ENCODE measurements at regions not wholly inside any gene's neighbourhood (a gene's known extent, or its start where the extent isn't known, plus 50 kb on each side); places are given as distances from the start of the nearest gene placed in this dataset.

DNA sequence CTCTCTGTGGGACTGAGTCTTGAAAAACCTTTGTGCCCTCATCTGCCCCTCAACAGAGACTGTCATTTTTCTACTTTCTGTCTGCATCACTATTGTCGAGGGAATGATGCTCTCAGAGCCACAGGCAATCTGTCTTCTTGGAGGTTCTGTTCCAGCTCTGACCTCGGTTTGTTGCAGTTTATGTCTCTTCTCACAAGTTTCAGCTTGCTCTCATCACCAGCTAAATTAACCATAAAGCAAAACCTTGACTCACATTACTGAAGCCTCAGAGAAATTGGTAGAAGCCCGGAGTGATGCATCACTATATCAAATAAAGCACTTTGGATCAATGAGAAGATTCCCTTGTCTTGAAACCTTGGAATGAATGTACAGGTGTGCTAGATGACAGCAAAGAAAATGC is 60.6 kb upstream of the BLID start:
- H3K9me3 ChIP-seq (ENCODE audit: insufficient read depth, low read length, severe bottlenecking): no peaks in the 10 kb centered on the region
- H3K36me3 ChIP-seq (ENCODE audit: insufficient read depth, low read length): no peaks in the 10 kb centered on the region
- no peak overlapping the region for H2AFZ ChIP-seq (ENCODE audit: low read depth, low read length)
- H4K20me1 ChIP-seq (ENCODE audit: insufficient read depth, low read length): no peaks in the 10 kb centered on the region
- no peaks in the 10 kb centered on the region for H3K79me2 ChIP-seq (ENCODE audit: insufficient read depth, low read length)
- H3K4me3 ChIP-seq (ENCODE audit: low read depth in 1 of 2, low read length in 2 of 2): no peak overlapping the region
- ATAC-seq (ENCODE audit: insufficient read depth, low read depth) (no peak), DNase-seq (no peak)
- no peak overlapping the region for H3K27ac ChIP-seq (ENCODE audit: low read length)
- H3K4me1 ChIP-seq (ENCODE audit: insufficient read depth, low read length): no peaks in the 10 kb centered on the region
- no peak overlapping the region for H3K4me2 ChIP-seq (ENCODE audit: insufficient read depth, low read length)
- TF ChIP-seq, protein P1, sequence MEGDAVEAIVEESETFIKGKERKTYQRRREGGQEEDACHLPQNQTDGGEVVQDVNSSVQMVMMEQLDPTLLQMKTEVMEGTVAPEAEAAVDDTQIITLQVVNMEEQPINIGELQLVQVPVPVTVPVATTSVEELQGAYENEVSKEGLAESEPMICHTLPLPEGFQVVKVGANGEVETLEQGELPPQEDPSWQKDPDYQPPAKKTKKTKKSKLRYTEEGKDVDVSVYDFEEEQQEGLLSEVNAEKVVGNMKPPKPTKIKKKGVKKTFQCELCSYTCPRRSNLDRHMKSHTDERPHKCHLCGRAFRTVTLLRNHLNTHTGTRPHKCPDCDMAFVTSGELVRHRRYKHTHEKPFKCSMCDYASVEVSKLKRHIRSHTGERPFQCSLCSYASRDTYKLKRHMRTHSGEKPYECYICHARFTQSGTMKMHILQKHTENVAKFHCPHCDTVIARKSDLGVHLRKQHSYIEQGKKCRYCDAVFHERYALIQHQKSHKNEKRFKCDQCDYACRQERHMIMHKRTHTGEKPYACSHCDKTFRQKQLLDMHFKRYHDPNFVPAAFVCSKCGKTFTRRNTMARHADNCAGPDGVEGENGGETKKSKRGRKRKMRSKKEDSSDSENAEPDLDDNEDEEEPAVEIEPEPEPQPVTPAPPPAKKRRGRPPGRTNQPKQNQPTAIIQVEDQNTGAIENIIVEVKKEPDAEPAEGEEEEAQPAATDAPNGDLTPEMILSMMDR (IDR thresholded peaks at IDR 0.05; ENCODE audit: borderline replicate concordance, extremely low read depth, low read length, poor library complexity, severe bottlenecking): no peak
- no peak for TF ChIP-seq EZH2 (IDR thresholded peaks at IDR 0.05; ENCODE audit: borderline replicate concordance, low read depth, low read length, severe bottlenecking)
- no peak overlapping the region for H3K9ac ChIP-seq (ENCODE audit: low read depth, low read length)
- H3K27me3 ChIP-seq (ENCODE audit: insufficient read depth, low read length, poor library complexity): no peaks in the 10 kb centered on the region

DNA sequence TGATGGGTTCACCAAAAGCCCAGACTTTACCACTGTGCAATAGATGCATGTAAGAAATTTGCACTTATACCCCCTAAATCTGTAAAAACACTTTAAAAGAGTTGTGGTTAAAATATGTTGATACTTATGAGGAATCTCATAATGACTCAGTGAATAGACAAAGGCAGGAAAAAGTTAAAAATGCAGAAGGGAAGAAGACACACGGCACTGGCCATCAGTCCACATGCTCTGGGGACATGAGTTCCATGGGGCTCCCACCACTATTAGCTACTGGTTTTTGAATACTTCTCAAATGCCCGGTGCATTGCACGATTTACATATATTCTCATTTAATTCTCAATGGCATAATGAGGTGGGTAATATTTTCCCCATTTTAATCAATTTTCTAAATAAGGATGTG is 59.3 kb upstream of the BLID start:
- H2AFZ ChIP-seq (ENCODE audit: low read depth, low read length): no peak overlapping the region
- no peaks in the 10 kb centered on the region for H3K27me3 ChIP-seq (ENCODE audit: insufficient read depth, low read length, poor library complexity)
- no peak overlapping the region for H3K9ac ChIP-seq (ENCODE audit: low read depth, low read length)
- H3K79me2 ChIP-seq (ENCODE audit: insufficient read depth, low read length): no peaks in the 10 kb centered on the region
- H3K27ac ChIP-seq (ENCODE audit: low read length): no peak overlapping the region
- H3K4me3 ChIP-seq (ENCODE audit: low read depth in 1 of 2, low read length in 2 of 2): no peak overlapping the region
- DNase-seq (no peak), ATAC-seq (ENCODE audit: insufficient read depth, low read depth) (no peak)
- H3K4me1 ChIP-seq (ENCODE audit: insufficient read depth, low read length): no peaks in the 10 kb centered on the region
- no peaks in the 10 kb centered on the region for H4K20me1 ChIP-seq (ENCODE audit: insufficient read depth, low read length)
- H3K36me3 ChIP-seq (ENCODE audit: insufficient read depth, low read length): no peaks in the 10 kb centered on the region
- no peak for TF ChIP-seq EZH2 (IDR thresholded peaks at IDR 0.05; ENCODE audit: borderline replicate concordance, low read depth, low read length, severe bottlenecking)
- TF ChIP-seq, protein P1 (IDR thresholded peaks at IDR 0.05; ENCODE audit: borderline replicate concordance, extremely low read depth, low read length, poor library complexity, severe bottlenecking): no peak
- H3K9me3 ChIP-seq (ENCODE audit: insufficient read depth, low read length, severe bottlenecking): no peaks in the 10 kb centered on the region
- no peak overlapping the region for H3K4me2 ChIP-seq (ENCODE audit: insufficient read depth, low read length)

DNA sequence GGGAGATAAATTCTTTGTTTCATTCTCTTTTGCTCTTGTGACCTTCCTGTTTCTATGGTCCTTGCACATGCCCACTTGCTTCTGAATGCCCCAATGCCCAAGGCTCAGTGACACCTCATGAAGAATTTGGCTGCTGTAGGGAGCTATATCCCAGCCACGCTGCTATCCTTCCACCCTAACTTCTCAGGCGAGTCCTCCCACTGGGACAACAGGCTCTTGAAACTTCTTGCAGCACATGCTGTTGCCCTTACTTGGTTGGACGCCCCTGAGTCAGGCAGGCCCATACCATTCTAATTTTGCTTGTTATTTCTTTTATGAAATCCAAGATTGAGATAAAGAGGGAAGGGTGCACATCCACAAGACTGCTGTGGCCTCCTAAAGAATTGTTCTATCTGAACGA is 57.6 kb upstream of the BLID start:
- DNase-seq: no peak
- H3K27ac ChIP-seq (ENCODE audit: low read length): no peak overlapping the region
- H3K27me3 ChIP-seq (ENCODE audit: insufficient read depth, low read length, poor library complexity): no peaks in the 10 kb centered on the region
- no peak overlapping the region for H3K4me3 ChIP-seq (ENCODE audit: low read depth in 1 of 2, low read length in 2 of 2)
- no peak for ATAC-seq (ENCODE audit: insufficient read depth, low read depth)
- no peaks in the 10 kb centered on the region for H3K79me2 ChIP-seq (ENCODE audit: insufficient read depth, low read length)
- no peak overlapping the region for H3K9ac ChIP-seq (ENCODE audit: low read depth, low read length)
- H3K9me3 ChIP-seq (ENCODE audit: insufficient read depth, low read length, severe bottlenecking): no peaks in the 10 kb centered on the region
- no peak overlapping the region for H3K4me2 ChIP-seq (ENCODE audit: insufficient read depth, low read length)
- no peaks in the 10 kb centered on the region for H3K4me1 ChIP-seq (ENCODE audit: insufficient read depth, low read length)
- H3K36me3 ChIP-seq (ENCODE audit: insufficient read depth, low read length): no peaks in the 10 kb centered on the region
- no peak for TF ChIP-seq EZH2 (IDR thresholded peaks at IDR 0.05; ENCODE audit: borderline replicate concordance, low read depth, low read length, severe bottlenecking)
- TF ChIP-seq, protein P1 (IDR thresholded peaks at IDR 0.05; ENCODE audit: borderline replicate concordance, extremely low read depth, low read length, poor library complexity, severe bottlenecking): no peak
- no peak overlapping the region for H2AFZ ChIP-seq (ENCODE audit: low read depth, low read length)
- no peaks in the 10 kb centered on the region for H4K20me1 ChIP-seq (ENCODE audit: insufficient read depth, low read length)

DNA sequence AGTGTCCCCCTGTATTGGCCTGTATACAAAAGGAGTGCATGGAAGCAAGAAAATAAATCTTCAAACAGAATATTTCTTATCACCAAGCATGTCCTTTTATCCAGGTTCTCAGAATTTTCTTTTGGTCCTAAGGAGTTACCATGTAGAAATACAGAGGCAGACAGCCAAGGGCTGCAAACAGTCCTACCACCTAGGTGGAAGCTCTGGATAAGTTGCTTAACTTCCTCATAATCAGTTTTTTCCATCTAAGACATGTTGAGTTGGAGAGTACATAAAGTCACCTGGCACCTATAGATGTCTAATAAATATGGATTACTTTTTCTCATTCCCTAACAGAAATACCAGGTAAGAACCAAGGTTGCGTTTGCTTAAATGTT is 57.0 kb upstream of the BLID start:
- no peak for DNase-seq
- Histone ChIP-seq H3K9me3 (ENCODE audit: insufficient read depth, low read length, severe bottlenecking) (no peaks in the 10 kb centered on the region), H3K27ac (ENCODE audit: low read length) (no peak overlapping the region), H3K4me1 (ENCODE audit: insufficient read depth, low read length) (no peaks in the 10 kb centered on the region), H2AFZ (ENCODE audit: low read depth, low read length) (no peak overlapping the region), H4K20me1 (ENCODE audit: insufficient read depth, low read length) (no peaks in the 10 kb centered on the region), H3K36me3 (ENCODE audit: insufficient read depth, low read length) (no peaks in the 10 kb centered on the region), H3K27me3 (ENCODE audit: insufficient read depth, low read length, poor library complexity) (no peaks in the 10 kb centered on the region), H3K9ac (ENCODE audit: low read depth, low read length) (no peak overlapping the region), H3K4me2 (ENCODE audit: insufficient read depth, low read length) (no peak overlapping the region), H3K79me2 (ENCODE audit: insufficient read depth, low read length) (no peaks in the 10 kb centered on the region), H3K4me3 (ENCODE audit: low read depth in 1 of 2, low read length in 2 of 2) (no peak overlapping the region)
- no peak for TF ChIP-seq EZH2 (IDR thresholded peaks at IDR 0.05; ENCODE audit: borderline replicate concordance, low read depth, low read length, severe bottlenecking)
- TF ChIP-seq, protein P1 (IDR thresholded peaks at IDR 0.05; ENCODE audit: borderline replicate concordance, extremely low read depth, low read length, poor library complexity, severe bottlenecking): no peak
- ATAC-seq (ENCODE audit: insufficient read depth, low read depth): no peak
